GM12878 (cell line): ENCODE measurements at regions not wholly inside any gene's neighbourhood (a gene's known extent, or its start where the extent isn't known, plus 50 kb on each side); places are given as distances from the start of the nearest gene placed in this dataset.

Source experiments
- ATAC-seq: fragments of 200-7000 bp; cut with Tn5 transposase; 3 replicates; pipeline ENCODE4 v1.9.1; 2020; ENCODE audit warnings: mild to moderate bottlenecking, moderate library complexity
- BruUV-seq: library from RNA; stranded (reverse); fragments of 400-500 nt; replicated peaks from 2 replicates; lab custom pipeline; 2021; lab: Mats Ljungman, UMichigan
- CTCF ChIA-PET: fragments of 300-600 bp; sonication (Branson Sonifier 250); formaldehyde crosslinking; extraction: SDS; loops from one replicate; lab custom pipeline; 2021; ENCODE audit warnings: inconsistent platforms; lab: Yijun Ruan, JAX
- POLR2A ChIA-PET: fragments of 350-600 bp; formaldehyde crosslinking; extraction: SDS; loops from one replicate; lab custom pipeline; 2021; ENCODE audit warnings: inconsistent platforms; lab: Charles Lee
- RAD21 ChIA-PET: fragments of 300-600 bp; sonication (Branson Sonifier 250); formaldehyde crosslinking; loops from one replicate; lab custom pipeline; 2023; ENCODE audit warnings: antibody characterized with exemption; ENCODE audit not compliant: unreplicated experiment; lab: Charles Lee
- SMC1A ChIA-PET: fragments of 300-600 bp; sonication (Branson Sonifier 250); formaldehyde crosslinking; loops from one replicate; lab custom pipeline; 2023; ENCODE audit not compliant: unreplicated experiment, uncharacterized antibody; lab: Charles Lee
- DNase-seq: peaks from one replicate; pipeline ENCODE4 v3.0.0-alpha.2; 2011; ENCODE audit warnings: low read depth, low spot score
- FAIRE-seq: peaks from 3 replicates; lab custom pipeline; 2011; peaks lifted over from hg19 to GRCh38; lab: Jason Lieb, UNC
- H2AFZ ChIP-seq: 2 replicates; pipeline ENCODE4 v1.6.0; 2011; ENCODE audit warnings: low read depth, low read length, control low read depth; ENCODE audit not compliant: control insufficient read depth
- H3K27ac ChIP-seq: 2 replicates; pipeline ENCODE4 v1.5.1; 2011; ENCODE audit warnings: control low read depth; ENCODE audit not compliant: control insufficient read depth, insufficient read depth
- H3K27me3 ChIP-seq, 2 experiments: replicated peaks in 1 of 2; 2 replicates each; pipeline versions ENCODE4 v1.6.0 to v1.6.1; 2011; ENCODE audit warnings: low read length in 1 of 2; ENCODE audit not compliant: control insufficient read depth in 2 of 2, insufficient read depth in 2 of 2
- H3K36me3 ChIP-seq, 2 experiments: 2 replicates each; pipeline ENCODE4 v1.5.1; 2011; ENCODE audit warnings: low read length in 1 of 2; ENCODE audit not compliant: control insufficient read depth in 2 of 2, insufficient read depth in 2 of 2
- H3K4me1 ChIP-seq: 2 replicates; pipeline ENCODE4 v1.6.1; 2011; ENCODE audit warnings: mild to moderate bottlenecking, low read length, moderate library complexity, mixed read lengths; ENCODE audit not compliant: control insufficient read depth, insufficient read depth
- H3K4me2 ChIP-seq: 2 replicates; pipeline ENCODE4 v1.6.0; 2011; ENCODE audit warnings: control low read depth; ENCODE audit not compliant: control insufficient read depth, insufficient read depth
- H3K4me3 ChIP-seq: fragments of 200-600 bp; sonication (generic); 2 replicates; pipeline ENCODE4 v1.5.1; 2016
- H3K79me2 ChIP-seq: 2 replicates; pipeline ENCODE4 v1.6.0; 2011; ENCODE audit warnings: low read length; ENCODE audit not compliant: control insufficient read depth, insufficient read depth
- H3K9ac ChIP-seq: 2 replicates; pipeline ENCODE4 v1.8.0; 2011; ENCODE audit warnings: low read length, control low read depth, mixed read lengths; ENCODE audit not compliant: control insufficient read depth, insufficient read depth
- H3K9me3 ChIP-seq: replicated peaks from 3 replicates; pipeline ENCODE4 v1.5.1; 2011; ENCODE audit warnings: mild to moderate bottlenecking, low read length; ENCODE audit not compliant: control insufficient read depth, insufficient read depth
- H4K20me1 ChIP-seq: 2 replicates; pipeline ENCODE4 v1.6.0; 2011; ENCODE audit not compliant: control insufficient read depth, insufficient read depth
- ASH2L ChIP-seq: fragments of 300-600, 200-600 bp; sonication (generic); IDR thresholded peaks from 2 replicates; pipeline ENCODE4 v1.6.1; 2017; ENCODE audit warnings: low read depth, mild to moderate bottlenecking, borderline replicate concordance
- BCL3 ChIP-seq: IDR thresholded peaks from 2 replicates; pipeline ENCODE4 v1.6.1; 2011; ENCODE audit warnings: borderline replicate concordance, low read depth, mild to moderate bottlenecking, moderate library complexity, low read length; ENCODE audit not compliant: insufficient read depth, poor library complexity, severe bottlenecking
- EZH2 ChIP-seq: IDR thresholded peaks from 2 replicates; pipeline ENCODE4 v1.6.1; 2012; ENCODE audit warnings: low read depth, mild to moderate bottlenecking, control low read depth, inconsistent platforms, low read length, borderline replicate concordance; ENCODE audit not compliant: control insufficient read depth
- NFXL1 ChIP-seq: fragments of 450-650 bp; IDR thresholded peaks from 2 replicates; pipeline ENCODE4 v1.6.1; 2017; ENCODE audit warnings: antibody characterized with exemption, mild to moderate bottlenecking, borderline replicate concordance
- SIX5 ChIP-seq: IDR thresholded peaks from 2 replicates; pipeline ENCODE4 v1.6.1; 2011; ENCODE audit warnings: mild to moderate bottlenecking, low read depth, low read length, moderate library complexity; ENCODE audit not compliant: severe bottlenecking
- ZNF24 ChIP-seq: fragments of 450-650 bp; IDR thresholded peaks from 2 replicates; pipeline ENCODE4 v1.6.1; 2017; ENCODE audit warnings: antibody characterized with exemption, mild to moderate bottlenecking
- in situ Hi-C: fragments of 300-500 bp; cut with MboI; formaldehyde crosslinking; loops from 9 replicates; pipeline ENCODE4 v1.14.3; 2018; ENCODE audit warnings: mixed read lengths
- intact Hi-C: fragments of 100-400 bp; cut with micrococcal nuclease; formaldehyde crosslinking; loops from one replicate; pipeline ENCODE4 v1.14.2; 2022; ENCODE audit not compliant: unreplicated experiment
- TF ChIP-seq, protein P1 (sequence below): fragments of 450-650 bp; formaldehyde crosslinking; IDR thresholded peaks from 2 replicates; pipeline ENCODE4 v1.4.0; 2020; ENCODE audit warnings: mild to moderate bottlenecking, moderate library complexity

DNA sequence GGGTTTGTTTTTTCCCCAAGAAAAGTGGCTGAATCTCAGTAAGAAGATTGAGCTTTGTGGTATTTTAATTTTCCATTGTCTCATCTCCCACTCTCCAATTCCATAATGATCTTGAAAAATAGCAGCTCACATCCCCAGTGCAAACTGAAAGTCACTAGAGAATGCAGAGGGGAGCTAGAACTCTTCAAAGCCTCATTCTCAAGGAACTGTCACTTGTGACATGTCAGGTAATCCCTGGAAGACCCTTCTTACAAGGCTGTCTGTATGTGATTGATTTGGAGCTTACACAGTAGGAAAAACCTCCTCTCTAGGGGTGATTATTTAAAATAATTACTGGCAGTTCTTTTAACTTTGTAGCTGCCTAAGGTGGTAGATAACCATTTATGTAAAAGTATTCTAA lies 420.4 kb downstream of the CDH26 start:
- H3K27me3 ChIP-seq: no peaks in the 10 kb centered on the region
- ChIA-PET POLR2A (no interaction called here), RAD21 (no interaction called here), CTCF (no interaction called here), SMC1A (interaction anchor here (0.9 kb wide), 1 partner anchor 12 kb away, joined by 4 read pairs; no protein-coding TSS in a partner anchor)
- H4K20me1 ChIP-seq: no peaks in the 10 kb centered on the region
- ATAC-seq (no peak), FAIRE-seq (no peak), DNase-seq (no peak)
- intact Hi-C loops (no loop called here), in situ Hi-C loops (no loop called here)
- H3K9me3 ChIP-seq: no peaks in the 10 kb centered on the region
- no TSS peak for BruUV-seq
- H3K4me2 ChIP-seq: no peak overlapping the region
- H3K9ac ChIP-seq: no peak overlapping the region
- H3K4me3 ChIP-seq: no peak overlapping the region
- no peak overlapping the region for H2AFZ ChIP-seq
- no peak for TF ChIP-seq SIX5
- TF ChIP-seq ZNF24: no peak
- TF ChIP-seq, protein P1, sequence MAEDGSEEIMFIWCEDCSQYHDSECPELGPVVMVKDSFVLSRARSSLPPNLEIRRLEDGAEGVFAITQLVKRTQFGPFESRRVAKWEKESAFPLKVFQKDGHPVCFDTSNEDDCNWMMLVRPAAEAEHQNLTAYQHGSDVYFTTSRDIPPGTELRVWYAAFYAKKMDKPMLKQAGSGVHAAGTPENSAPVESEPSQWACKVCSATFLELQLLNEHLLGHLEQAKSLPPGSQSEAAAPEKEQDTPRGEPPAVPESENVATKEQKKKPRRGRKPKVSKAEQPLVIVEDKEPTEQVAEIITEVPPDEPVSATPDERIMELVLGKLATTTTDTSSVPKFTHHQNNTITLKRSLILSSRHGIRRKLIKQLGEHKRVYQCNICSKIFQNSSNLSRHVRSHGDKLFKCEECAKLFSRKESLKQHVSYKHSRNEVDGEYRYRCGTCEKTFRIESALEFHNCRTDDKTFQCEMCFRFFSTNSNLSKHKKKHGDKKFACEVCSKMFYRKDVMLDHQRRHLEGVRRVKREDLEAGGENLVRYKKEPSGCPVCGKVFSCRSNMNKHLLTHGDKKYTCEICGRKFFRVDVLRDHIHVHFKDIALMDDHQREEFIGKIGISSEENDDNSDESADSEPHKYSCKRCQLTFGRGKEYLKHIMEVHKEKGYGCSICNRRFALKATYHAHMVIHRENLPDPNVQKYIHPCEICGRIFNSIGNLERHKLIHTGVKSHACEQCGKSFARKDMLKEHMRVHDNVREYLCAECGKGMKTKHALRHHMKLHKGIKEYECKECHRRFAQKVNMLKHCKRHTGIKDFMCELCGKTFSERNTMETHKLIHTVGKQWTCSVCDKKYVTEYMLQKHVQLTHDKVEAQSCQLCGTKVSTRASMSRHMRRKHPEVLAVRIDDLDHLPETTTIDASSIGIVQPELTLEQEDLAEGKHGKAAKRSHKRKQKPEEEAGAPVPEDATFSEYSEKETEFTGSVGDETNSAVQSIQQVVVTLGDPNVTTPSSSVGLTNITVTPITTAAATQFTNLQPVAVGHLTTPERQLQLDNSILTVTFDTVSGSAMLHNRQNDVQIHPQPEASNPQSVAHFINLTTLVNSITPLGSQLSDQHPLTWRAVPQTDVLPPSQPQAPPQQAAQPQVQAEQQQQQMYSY (CRISPR knock-in tag): no peak
- no peak for TF ChIP-seq ASH2L
- TF ChIP-seq EZH2: no peak
- TF ChIP-seq NFXL1: no peak
- no peak for TF ChIP-seq BCL3
- no peak overlapping the region for H3K27ac ChIP-seq
- no peaks in the 10 kb centered on the region for H3K79me2 ChIP-seq
- no peaks in the 10 kb centered on the region for H3K36me3 ChIP-seq
- H3K4me1 ChIP-seq: no peaks in the 10 kb centered on the region
